Activated T-helper 1 cell treated with anti-CD3 and anti-CD28 coated beads, Interleukin-12 subunit alpha, Interleukin-12 subunit beta, Interleukin-2, Interleukin-4 antibody, amounts not matched to agents 30 ng/mL and 10 ng/mL and 1 ng/mL, durations not matched to agents 14 hours and 24 hours and 36 hours (primary cell): ENCODE measurements at regions not wholly inside any gene's neighbourhood (a gene's known extent, or its start where the extent isn't known, plus 50 kb on each side); places are given as distances from the start of the nearest gene placed in this dataset.

Source experiments
- DNase-seq: peaks from one replicate; pipeline ENCODE4 v3.0.0; 2021; ENCODE audit warnings: low spot score
- H3K27ac Mint-ChIP-seq: one replicate; pipeline ENCODE4 v1.8.0; 2021; ENCODE audit warnings: mild to moderate bottlenecking, mixed read lengths
- H3K27me3 Mint-ChIP-seq: one replicate; pipeline ENCODE4 v1.8.0; 2022; ENCODE audit warnings: mild to moderate bottlenecking, moderate library complexity, mixed read lengths; ENCODE audit not compliant: insufficient read depth
- H3K36me3 Mint-ChIP-seq: one replicate; pipeline ENCODE4 v1.8.0; 2021; ENCODE audit warnings: low read depth, mixed read lengths
- H3K4me1 Mint-ChIP-seq: one replicate; pipeline ENCODE4 v1.8.0; 2021; ENCODE audit warnings: low read depth, mixed read lengths
- H3K4me3 Mint-ChIP-seq: one replicate; pipeline ENCODE4 v1.8.0; 2021; ENCODE audit warnings: mild to moderate bottlenecking, moderate library complexity, mixed read lengths
- H3K9me3 Mint-ChIP-seq: one replicate; pipeline ENCODE4 v1.8.0; 2021; ENCODE audit warnings: mixed read lengths
- intact Hi-C: fragments of 100-400 bp; cut with micrococcal nuclease; formaldehyde crosslinking; loops from one replicate; pipeline ENCODE4 v1.15.1; 2024

DNA sequence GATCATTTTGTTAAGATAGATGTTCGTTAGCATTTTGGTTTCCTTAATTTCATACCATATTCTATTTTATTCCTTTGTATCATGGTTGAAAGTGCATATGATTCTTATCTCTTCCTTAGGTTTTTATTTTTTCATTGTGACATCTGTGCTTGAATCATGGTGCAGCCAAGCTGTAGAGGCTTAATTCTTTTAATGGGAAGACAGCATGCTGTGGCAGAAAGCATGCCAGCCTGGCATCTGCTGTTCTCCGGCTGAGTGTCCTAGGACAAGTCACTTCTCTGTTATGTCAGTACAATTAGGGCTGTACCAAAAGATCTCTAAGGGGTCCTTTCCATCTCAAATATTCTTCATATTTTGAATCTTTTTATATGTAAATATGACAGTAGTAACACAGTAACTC lies 68.5 kb upstream of the PMFBP1 start:
- peaks cover 20% of the 10 kb centered on the region for H3K27me3 Mint-ChIP-seq
- H3K4me1 Mint-ChIP-seq: peaks cover 5% of the 10 kb centered on the region
- H3K4me3 Mint-ChIP-seq: no peak overlapping the region
- intact Hi-C loops: loop anchor here (10.0 kb wide), 1 partner anchor 224 kb away; no protein-coding TSS in a partner anchor
- no peaks in the 10 kb centered on the region for H3K36me3 Mint-ChIP-seq
- H3K9me3 Mint-ChIP-seq: no peaks in the 10 kb centered on the region
- H3K27ac Mint-ChIP-seq: no peak overlapping the region
- DNase-seq: no peak

DNA sequence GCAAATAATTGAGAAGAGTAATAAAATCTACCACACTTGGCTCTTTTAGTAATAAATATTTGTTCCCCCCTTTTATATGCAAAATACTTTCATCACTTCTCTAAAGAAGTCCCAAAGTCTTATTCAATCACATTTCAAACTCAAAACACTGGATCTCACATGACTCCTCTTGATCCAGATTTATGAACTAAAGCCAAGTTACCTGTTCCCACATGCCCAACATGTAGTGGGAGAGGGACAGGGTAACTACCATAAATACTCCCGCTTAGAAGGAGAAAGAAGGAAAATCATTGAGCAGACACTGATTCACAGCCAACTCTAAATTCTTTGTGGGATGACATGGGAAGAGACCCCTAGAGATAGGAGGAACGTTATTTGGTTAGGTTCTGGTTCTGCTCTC lies 64.9 kb upstream of the PMFBP1 start:
- H3K4me3 Mint-ChIP-seq: no peak overlapping the region
- DNase-seq: no peak
- no peaks in the 10 kb centered on the region for H3K36me3 Mint-ChIP-seq
- peaks cover 22% of the 10 kb centered on the region for H3K27me3 Mint-ChIP-seq
- intact Hi-C loops: no loop called here
- H3K27ac Mint-ChIP-seq: no peak overlapping the region
- H3K9me3 Mint-ChIP-seq: no peaks in the 10 kb centered on the region
- H3K4me1 Mint-ChIP-seq: no peaks in the 10 kb centered on the region

DNA sequence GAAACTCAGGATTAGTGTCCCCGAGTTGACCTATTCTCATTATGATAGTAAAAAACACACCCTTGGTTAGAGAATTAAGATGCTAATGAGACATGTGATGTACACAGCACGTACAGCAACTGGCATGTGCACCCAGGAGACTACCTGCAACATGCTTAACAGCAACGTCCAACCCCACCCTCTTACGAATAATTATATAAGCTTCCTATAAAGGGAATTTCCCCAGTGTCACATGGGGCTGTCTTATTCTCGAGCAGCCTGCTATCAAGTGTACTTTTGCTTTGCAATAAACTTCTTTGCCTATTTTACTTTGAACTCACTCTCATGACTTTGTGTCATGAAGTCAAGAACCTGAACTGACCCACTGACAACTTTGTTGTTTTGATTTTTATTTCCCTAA lies 62.4 kb upstream of the PMFBP1 start:
- no peaks in the 10 kb centered on the region for H3K9me3 Mint-ChIP-seq

DNA sequence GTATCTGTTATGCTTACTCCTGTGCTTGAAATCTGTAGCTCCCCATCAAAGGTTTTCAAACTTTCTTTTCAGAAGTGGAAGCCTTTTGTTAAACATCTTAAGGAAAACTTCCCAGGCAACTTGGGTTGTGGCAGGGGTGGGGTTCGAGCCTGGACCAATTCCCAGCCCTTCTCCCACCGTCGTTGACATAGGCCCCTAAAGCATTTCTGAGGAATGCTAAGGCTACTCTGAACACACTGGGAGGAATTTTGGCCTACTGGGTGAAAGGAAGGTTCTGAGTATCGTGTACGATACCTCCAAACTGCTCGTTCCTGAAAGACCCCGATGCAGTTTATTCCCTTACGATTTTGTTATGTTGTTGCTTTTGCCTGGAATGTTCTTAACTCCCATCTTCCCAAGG lies 56.1 kb upstream of the PMFBP1 start:
- intact Hi-C loops: no loop called here
- Mint-ChIP-seq H3K9me3 (no peaks in the 10 kb centered on the region), H3K36me3 (no peaks in the 10 kb centered on the region), H3K4me1 (no peaks in the 10 kb centered on the region), H3K4me3 (no peak overlapping the region), H3K27ac (no peak overlapping the region), H3K27me3 (peaks cover 2% of the 10 kb centered on the region)
- no peak for DNase-seq

More for the DNA sequence above, 62.4 kb upstream of the PMFBP1 start:
- no peaks in the 10 kb centered on the region for H3K4me1 Mint-ChIP-seq
- no peak overlapping the region for H3K4me3 Mint-ChIP-seq
- H3K27ac Mint-ChIP-seq: no peak overlapping the region
- DNase-seq: no peak
- no peaks in the 10 kb centered on the region for H3K36me3 Mint-ChIP-seq
- intact Hi-C loops: no loop called here
- peaks cover 18% of the 10 kb centered on the region for H3K27me3 Mint-ChIP-seq

DNA sequence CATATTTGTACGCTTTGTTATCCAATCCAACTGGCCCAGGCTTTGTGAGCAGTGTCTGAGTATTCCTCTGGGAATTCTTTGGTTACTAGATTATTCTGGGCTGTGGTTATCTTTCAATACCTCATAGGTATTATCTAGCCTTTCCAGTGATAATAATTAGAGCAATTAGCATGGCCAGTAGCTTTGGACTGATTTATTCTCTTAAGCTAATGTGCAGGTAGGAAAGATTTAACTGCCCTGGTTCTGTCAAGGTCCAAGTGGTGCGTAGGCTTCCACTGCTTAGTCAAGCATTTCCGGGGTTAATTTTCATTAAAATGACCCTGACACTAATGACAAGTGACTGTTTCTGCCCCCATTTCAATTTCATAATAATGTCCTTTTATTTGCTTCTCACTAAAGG lies 54.2 kb upstream of the PMFBP1 start:
- H3K27ac Mint-ChIP-seq: no peak overlapping the region
- no peaks in the 10 kb centered on the region for H3K9me3 Mint-ChIP-seq
- H3K36me3 Mint-ChIP-seq: no peaks in the 10 kb centered on the region
- H3K27me3 Mint-ChIP-seq: peaks cover 6% of the 10 kb centered on the region
- H3K4me3 Mint-ChIP-seq: no peak overlapping the region
- no peaks in the 10 kb centered on the region for H3K4me1 Mint-ChIP-seq
- no peak for DNase-seq
- intact Hi-C loops: no loop called here

DNA sequence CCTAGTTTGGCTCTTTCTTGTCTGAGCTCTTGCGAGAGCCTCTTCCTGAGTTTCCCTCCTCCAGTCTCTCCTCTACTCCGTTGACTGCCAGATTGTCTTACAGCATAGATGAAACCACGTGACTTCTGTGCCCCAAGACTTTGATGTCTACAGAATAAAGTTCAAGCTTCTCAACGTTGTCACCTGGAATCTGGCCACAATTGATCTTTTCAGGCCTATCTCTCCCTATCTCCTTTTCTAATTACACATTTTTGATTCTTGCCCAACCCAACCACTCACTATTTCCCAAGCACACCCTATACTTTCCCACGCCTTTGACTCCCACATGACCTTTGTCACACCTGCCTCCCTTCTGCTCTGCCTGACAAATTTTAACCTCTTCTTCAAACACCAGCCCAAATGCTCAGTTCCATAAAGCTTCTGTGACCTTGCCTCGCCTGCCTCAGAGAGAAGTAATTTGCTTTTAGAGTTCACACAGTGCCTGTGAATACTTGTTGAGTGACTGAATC lies 52.4 kb upstream of the PMFBP1 start:
- Mint-ChIP-seq H3K4me3 (no peak overlapping the region), H3K4me1 (no peaks in the 10 kb centered on the region), H3K27me3 (peaks cover 6% of the 10 kb centered on the region), H3K27ac (no peak overlapping the region), H3K9me3 (no peaks in the 10 kb centered on the region), H3K36me3 (no peaks in the 10 kb centered on the region)
- DNase-seq: no peak
- intact Hi-C loops: no loop called here

DNA sequence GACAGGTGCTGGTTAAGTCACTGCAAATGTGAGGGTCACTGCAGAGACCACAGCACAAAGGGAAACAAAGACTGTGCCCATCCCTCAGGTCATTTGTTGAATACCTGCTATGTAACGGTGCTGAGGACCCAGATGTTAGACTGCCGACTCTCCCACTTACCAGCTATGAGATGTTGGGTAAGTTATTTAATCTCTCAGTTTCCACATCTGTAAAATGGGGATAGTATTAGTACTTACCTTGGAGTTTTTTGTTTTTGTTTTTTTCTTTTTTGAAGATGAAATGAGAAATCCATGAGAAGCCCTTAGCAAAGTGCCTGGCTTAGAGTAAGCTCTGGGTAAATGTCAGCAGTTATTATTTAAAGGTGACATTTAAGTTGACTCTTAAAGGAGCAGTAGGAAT lies 50.5 kb upstream of the PMFBP1 start:
- intact Hi-C loops: no loop called here
- Mint-ChIP-seq H3K36me3 (no peaks in the 10 kb centered on the region), H3K4me1 (no peaks in the 10 kb centered on the region), H3K9me3 (no peaks in the 10 kb centered on the region), H3K4me3 (no peak overlapping the region), H3K27ac (no peak overlapping the region), H3K27me3 (peaks cover 6% of the 10 kb centered on the region)
- no peak for DNase-seq
